Chondrocyte (in vitro differentiated cells): ENCODE measurements at regions not wholly inside any gene's neighbourhood (a gene's known extent, or its start where the extent isn't known, plus 50 kb on each side); places are given as distances from the start of the nearest gene placed in this dataset.

Experiments
- DNase-seq: peaks from one replicate; pipeline ENCODE4 v3.0.0; 2021; ENCODE audit warnings: mixed read lengths, low spot score
- H3K27ac Mint-ChIP-seq: one replicate; pipeline ENCODE4 v1.8.0; 2021; ENCODE audit warnings: mild to moderate bottlenecking, moderate library complexity, mixed read lengths; ENCODE audit not compliant: unreplicated experiment
- H3K27me3 Mint-ChIP-seq: 2 replicates; pipeline ENCODE4 v1.8.0; 2021; ENCODE audit warnings: low read depth, mixed read lengths
- H3K36me3 Mint-ChIP-seq: 2 replicates; pipeline ENCODE4 v1.8.0; 2021; ENCODE audit warnings: low read depth, mixed read lengths
- H3K4me1 Mint-ChIP-seq: 2 replicates; pipeline ENCODE4 v1.8.0; 2021; ENCODE audit warnings: low read depth, mild to moderate bottlenecking, mixed read lengths
- H3K4me3 Mint-ChIP-seq: one replicate; pipeline ENCODE4 v1.8.0; 2021; ENCODE audit warnings: mild to moderate bottlenecking, moderate library complexity, mixed read lengths; ENCODE audit not compliant: unreplicated experiment
- H3K9me3 Mint-ChIP-seq: 2 replicates; pipeline ENCODE4 v1.8.0; 2021; ENCODE audit warnings: low read depth, mixed read lengths
- CTCF ChIP-seq: fragments of 200-600 bp; sonication (generic); IDR thresholded peaks from 2 replicates; pipeline ENCODE4 v1.5.0; 2021; ENCODE audit warnings: antibody characterized with exemption, mild to moderate bottlenecking, moderate library complexity

DNA sequence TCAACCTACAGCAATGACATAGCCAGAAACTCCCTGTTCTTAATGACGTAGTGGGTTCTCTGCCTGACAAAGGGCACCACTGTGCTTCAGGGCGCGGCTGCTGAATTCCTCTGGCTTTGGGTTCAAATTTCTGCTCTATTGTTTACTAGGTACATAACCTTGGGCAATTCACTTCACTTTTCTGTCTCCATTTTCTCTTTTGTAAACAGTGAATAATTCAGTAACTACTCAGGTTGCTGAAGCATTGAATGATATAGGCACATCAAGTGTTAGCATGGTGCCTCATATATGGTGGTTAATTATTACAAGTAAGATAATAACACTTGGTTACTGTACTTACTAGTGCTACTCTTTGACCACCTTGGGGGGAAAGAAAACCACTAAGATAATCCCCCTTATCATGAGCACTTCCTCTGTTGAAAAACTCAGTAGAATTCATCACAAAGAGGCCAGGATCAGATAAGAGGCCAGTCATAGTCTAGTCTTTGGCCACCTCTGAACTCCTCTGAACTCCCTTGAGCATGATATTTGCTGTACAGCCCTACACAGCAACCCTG, 92.0 kb upstream of the AHR start:
- Mint-ChIP-seq H3K36me3 (no peaks in the 10 kb centered on the region), H3K27me3 (no peaks in the 10 kb centered on the region), H3K4me3 (no peak overlapping the region), H3K27ac (no peak overlapping the region), H3K9me3 (no peaks in the 10 kb centered on the region), H3K4me1 (no peaks in the 10 kb centered on the region)
- DNase-seq, result no peak
- no peak for TF ChIP-seq CTCF

GRCh38 chr7:17207220-17207619, 91.2 kb upstream of the AHR start:
- no peak for DNase-seq
- Mint-ChIP-seq H3K4me1 (no peaks in the 10 kb centered on the region), H3K4me3 (no peak overlapping the region), H3K36me3 (no peaks in the 10 kb centered on the region), H3K27ac (no peak overlapping the region), H3K9me3 (no peaks in the 10 kb centered on the region), H3K27me3 (no peaks in the 10 kb centered on the region)
- no peak for TF ChIP-seq CTCF

- H3K9me3 Mint-ChIP-seq, result no peaks in the 10 kb centered on the region
- H3K27ac Mint-ChIP-seq, result no peak overlapping the region
- H3K36me3 Mint-ChIP-seq, result no peaks in the 10 kb centered on the region
- TF ChIP-seq CTCF, result no peak
- no peaks in the 10 kb centered on the region for H3K4me1 Mint-ChIP-seq
- no peak overlapping the region for H3K4me3 Mint-ChIP-seq
- DNase-seq, result no peak
- H3K27me3 Mint-ChIP-seq, result no peaks in the 10 kb centered on the region
These were observed 89.4 kb upstream of the AHR start for GRCh38 chr7:17209101-17209500.

- no peaks in the 10 kb centered on the region for H3K27me3 Mint-ChIP-seq
- H3K36me3 Mint-ChIP-seq, result peaks cover under 1% of the 10 kb centered on the region
- H3K27ac Mint-ChIP-seq, result no peak overlapping the region
- H3K4me3 Mint-ChIP-seq, result no peak overlapping the region
- no peak for TF ChIP-seq CTCF
- H3K9me3 Mint-ChIP-seq, result peaks cover 11% of the 10 kb centered on the region
- H3K4me1 Mint-ChIP-seq, result no peaks in the 10 kb centered on the region
- no peak for DNase-seq
These were observed 87.1 kb upstream of the AHR start for GRCh38 chr7:17211307-17211836.

DNA sequence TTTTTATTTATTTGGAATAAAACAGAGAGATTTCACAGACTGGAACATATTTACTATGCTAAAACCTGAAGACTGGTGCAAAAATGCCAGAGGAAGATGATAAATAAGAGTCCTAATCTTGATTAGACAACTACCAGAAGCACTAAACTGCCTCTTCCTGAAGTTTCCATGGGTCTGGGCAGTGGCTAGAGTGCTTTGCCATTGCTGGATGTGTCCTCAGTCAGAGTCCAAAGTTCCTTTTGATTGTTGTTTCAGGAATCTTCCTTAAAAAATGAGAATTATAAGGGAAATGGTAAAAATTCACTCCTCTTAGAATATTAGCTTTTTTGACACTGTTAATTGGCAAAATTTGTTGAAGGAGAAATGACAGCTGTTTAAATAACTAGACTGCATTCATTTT, 86.3 kb upstream of the AHR start:
- H3K4me1 Mint-ChIP-seq, result no peaks in the 10 kb centered on the region
- peaks cover 4% of the 10 kb centered on the region for H3K36me3 Mint-ChIP-seq
- no peak for TF ChIP-seq CTCF
- no peaks in the 10 kb centered on the region for H3K27me3 Mint-ChIP-seq
- H3K9me3 Mint-ChIP-seq, result peaks cover 15% of the 10 kb centered on the region
- DNase-seq, result no peak
- H3K4me3 Mint-ChIP-seq, result no peak overlapping the region
- H3K27ac Mint-ChIP-seq, result no peak overlapping the region
